NCI-H2227 (cell line): ENCODE measurements at regions not wholly inside any gene's neighbourhood (a gene's known extent, or its start where the extent isn't known, plus 50 kb on each side); places are given as distances from the start of the nearest gene placed in this dataset.
"Not testable (repeated sequence)": the region's sequence is repeated elsewhere in the genome, so short reads cannot be mapped to it uniquely, and the experiment has no call there.

Source experiments
- DNase-seq: peaks from one replicate; lab custom pipeline; 2025; ENCODE audit not compliant: unreplicated experiment; lab: John Stamatoyannopoulos, UW

- DNase-seq = no peak
These were observed 580.1 kb downstream of the CCSER2 start for GRCh38 chr10:84908491-84908890.

- DNase-seq = no peak
These were observed 593.3 kb downstream of the CCSER2 start for GRCh38 chr10:84921701-84922100.

GRCh38 chr10:84924131-84924530 lies 595.7 kb downstream of the CCSER2 start:
- DNase-seq = no peak

GRCh38 chr10:84925495-84925894 lies 597.1 kb downstream of the CCSER2 start:
- no peak for DNase-seq

GRCh38 chr10:84933402-84933801 lies 605.0 kb downstream of the CCSER2 start:
- DNase-seq = no peak

GRCh38 chr10:84935772-84936171 lies 607.4 kb downstream of the CCSER2 start:
- no peak for DNase-seq

- no peak for DNase-seq
These were observed 609.9 kb downstream of the CCSER2 start for GRCh38 chr10:84938117-84938905.

GRCh38 chr10:84943541-84943940 lies 615.2 kb downstream of the CCSER2 start:
- no peak for DNase-seq

- no peak for DNase-seq
These were observed 615.8 kb downstream of the CCSER2 start for GRCh38 chr10:84944187-84944586.

- no peak for DNase-seq
These were observed 617.4 kb downstream of the CCSER2 start for GRCh38 chr10:84945791-84946190.

GRCh38 chr10:84946904-84947303 lies 618.5 kb downstream of the CCSER2 start:
- DNase-seq = no peak

- DNase-seq = no peak
These were observed 620.3 kb downstream of the CCSER2 start for GRCh38 chr10:84948644-84949043.

GRCh38 chr10:84951616-84952015 lies 623.2 kb downstream of the CCSER2 start:
- DNase-seq = no peak

GRCh38 chr10:84957427-84957826 lies 629.0 kb downstream of the CCSER2 start:
- DNase-seq = no peak

GRCh38 chr10:84965468-84965867 lies 637.1 kb downstream of the CCSER2 start:
- no peak for DNase-seq

- DNase-seq = no peak
These were observed 638.5 kb downstream of the CCSER2 start for GRCh38 chr10:84966708-84967441.

- DNase-seq = not testable (repeated sequence)
These were observed 640.9 kb downstream of the CCSER2 start for GRCh38 chr10:84969297-84969696.

GRCh38 chr10:84987039-84987438 lies 658.6 kb downstream of the CCSER2 start:
- no peak for DNase-seq

GRCh38 chr10:84988011-84988410 lies 659.6 kb downstream of the CCSER2 start:
- no peak for DNase-seq

GRCh38 chr10:84990713-84991112 lies 662.3 kb downstream of the CCSER2 start:
- no peak for DNase-seq

- no peak for DNase-seq
These were observed 662.9 kb downstream of the CCSER2 start for GRCh38 chr10:84991301-84991700.

- no peak for DNase-seq
These were observed 665.1 kb downstream of the CCSER2 start for GRCh38 chr10:84993251-84994035.
